RWPE1 (cell line): ENCODE measurements at regions not wholly inside any gene's neighbourhood (a gene's known extent, or its start where the extent isn't known, plus 50 kb on each side); places are given as distances from the start of the nearest gene placed in this dataset.
A peak's percentile ranks its signal among the peaks of the same experiment; 100 is the strongest.
"Not testable (repeated sequence)": the region's sequence is repeated elsewhere in the genome, so short reads cannot be mapped to it uniquely, and the experiment has no call there.

Source experiments
- CTCF ChIA-PET: fragments of 350-600 bp; sonication (Branson Sonifier 250); formaldehyde crosslinking; extraction: SDS; loops from one replicate; lab custom pipeline; 2021; lab: Yijun Ruan, JAX
- POLR2A ChIA-PET: fragments of 400-600 bp; formaldehyde crosslinking; extraction: SDS; loops from one replicate; lab custom pipeline; 2020; ENCODE audit warnings: antibody characterized with exemption; ENCODE audit not compliant: low non-redundant PET; lab: Yijun Ruan, JAX
- DNase-seq: peaks from one replicate; pipeline ENCODE4 v3.0.0; 2012; ENCODE audit warnings: low spot score
- H3K27ac ChIP-seq: fragments of 450-650 bp; 2 replicates; pipeline ENCODE4 v1.5.1; 2017
- TF ChIP-seq, protein P1 (sequence below): fragments of 450-650 bp; conservative IDR thresholded peaks from 2 replicates; pipeline ENCODE4 v1.5.1; 2017; ENCODE audit warnings: low read depth, mild to moderate bottlenecking

GRCh38 chr11:38612701-38613100 lies 2014.7 kb upstream of the RAG2 start:
- ChIA-PET POLR2A (no interaction called here), CTCF (interaction anchor here (0.6 to 1.6 kb wide), 3 partner anchors 9 to 427 kb away, joined by 3 to 4 read pairs (median 4); no protein-coding TSS in a partner anchor)
- TF ChIP-seq, protein P1, sequence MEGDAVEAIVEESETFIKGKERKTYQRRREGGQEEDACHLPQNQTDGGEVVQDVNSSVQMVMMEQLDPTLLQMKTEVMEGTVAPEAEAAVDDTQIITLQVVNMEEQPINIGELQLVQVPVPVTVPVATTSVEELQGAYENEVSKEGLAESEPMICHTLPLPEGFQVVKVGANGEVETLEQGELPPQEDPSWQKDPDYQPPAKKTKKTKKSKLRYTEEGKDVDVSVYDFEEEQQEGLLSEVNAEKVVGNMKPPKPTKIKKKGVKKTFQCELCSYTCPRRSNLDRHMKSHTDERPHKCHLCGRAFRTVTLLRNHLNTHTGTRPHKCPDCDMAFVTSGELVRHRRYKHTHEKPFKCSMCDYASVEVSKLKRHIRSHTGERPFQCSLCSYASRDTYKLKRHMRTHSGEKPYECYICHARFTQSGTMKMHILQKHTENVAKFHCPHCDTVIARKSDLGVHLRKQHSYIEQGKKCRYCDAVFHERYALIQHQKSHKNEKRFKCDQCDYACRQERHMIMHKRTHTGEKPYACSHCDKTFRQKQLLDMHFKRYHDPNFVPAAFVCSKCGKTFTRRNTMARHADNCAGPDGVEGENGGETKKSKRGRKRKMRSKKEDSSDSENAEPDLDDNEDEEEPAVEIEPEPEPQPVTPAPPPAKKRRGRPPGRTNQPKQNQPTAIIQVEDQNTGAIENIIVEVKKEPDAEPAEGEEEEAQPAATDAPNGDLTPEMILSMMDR, result no peak

DNA sequence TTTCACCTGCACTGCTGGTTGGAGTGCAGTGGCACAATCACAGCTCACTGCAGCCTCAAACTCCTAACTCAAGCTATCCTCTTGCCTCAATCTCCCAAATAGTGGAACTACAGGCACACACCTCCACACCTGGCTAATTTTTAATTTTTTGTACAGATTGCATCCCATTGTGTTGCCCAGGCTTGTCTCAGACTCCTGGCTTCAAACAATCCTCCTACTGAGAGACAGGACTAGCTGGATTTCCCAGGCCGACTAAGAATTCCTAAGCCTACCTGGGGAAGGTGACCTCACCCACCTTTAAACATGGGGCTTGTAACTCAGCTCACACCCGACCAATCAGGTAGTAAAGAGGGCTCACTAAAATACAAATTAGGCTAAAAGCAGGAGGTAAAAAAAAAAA lies 2003.3 kb upstream of the RAG2 start:
- CTCF ChIA-PET, result interaction anchor here (0.6 kb wide), 1 partner anchor 28 kb away, joined by 3 read pairs; no protein-coding TSS in a partner anchor
- H3K27ac ChIP-seq, DNase-seq, POLR2A ChIA-PET: not testable (repeated sequence)

More at GRCh38 chr11:38612701-38613100, 2014.7 kb upstream of the RAG2 start:
- no peak overlapping the region for H3K27ac ChIP-seq
- no peak for DNase-seq

DNA sequence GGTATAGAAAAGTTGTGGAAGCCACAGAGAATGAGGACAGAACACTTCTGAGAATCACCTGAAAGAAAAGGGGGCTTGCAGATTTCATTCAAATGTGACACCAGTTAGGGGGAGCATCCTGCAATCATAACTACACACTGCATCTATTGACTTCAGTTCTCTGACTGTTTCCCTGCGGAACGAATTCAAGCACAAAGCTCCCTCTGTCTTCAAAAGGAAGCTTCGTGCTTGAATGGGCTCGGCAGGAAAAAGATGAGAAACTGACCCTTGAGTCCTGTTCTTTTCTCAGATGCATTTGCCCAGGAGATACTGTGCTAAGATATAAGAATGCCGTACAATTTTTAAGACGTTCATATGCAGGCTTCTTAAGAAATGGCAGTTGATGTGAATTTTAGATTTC lies 2000.4 kb upstream of the RAG2 start:
- ChIA-PET POLR2A (no interaction called here), CTCF (interaction anchor here (0.8 kb wide), 1 partner anchor 1299 kb away, joined by 4 read pairs; no protein-coding TSS in a partner anchor)
- DNase-seq, result no peak
- TF ChIP-seq, protein P1, result no peak
- H3K27ac ChIP-seq, result no peak overlapping the region

DNA sequence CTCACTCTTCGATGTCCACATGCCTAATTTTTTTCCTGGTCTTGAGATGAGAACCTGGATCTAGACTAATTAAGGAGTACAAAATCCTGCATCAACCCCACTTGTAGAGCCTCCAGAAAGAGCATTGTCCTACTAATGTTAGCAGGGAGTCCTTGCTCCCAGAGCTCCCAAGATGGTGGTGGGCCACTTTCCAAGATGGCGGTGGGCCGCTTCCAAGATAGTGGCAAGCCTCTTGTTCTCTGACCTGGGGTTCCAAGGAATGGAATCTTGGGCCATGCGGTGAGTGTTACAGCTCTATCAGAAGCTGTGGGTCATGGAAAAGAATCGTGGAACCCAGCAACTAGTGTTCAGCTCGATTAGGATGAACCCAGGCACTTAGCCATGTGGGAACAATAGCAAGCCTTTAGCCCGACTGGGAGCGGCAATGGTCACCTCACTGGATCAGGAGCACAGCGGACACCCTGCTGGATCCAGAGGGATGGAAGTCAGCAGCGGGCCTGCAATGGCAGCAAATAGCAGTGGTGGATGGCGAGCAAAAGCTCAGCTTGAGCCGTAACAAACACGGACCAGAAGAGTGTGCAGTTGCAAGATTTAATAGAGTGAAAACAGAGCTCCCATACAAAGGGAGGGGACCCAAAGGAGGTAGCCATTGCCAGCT lies 1997.5 kb upstream of the RAG2 start:
- H3K27ac ChIP-seq, DNase-seq, CTCF ChIA-PET, POLR2A ChIA-PET: not testable (repeated sequence)

DNA sequence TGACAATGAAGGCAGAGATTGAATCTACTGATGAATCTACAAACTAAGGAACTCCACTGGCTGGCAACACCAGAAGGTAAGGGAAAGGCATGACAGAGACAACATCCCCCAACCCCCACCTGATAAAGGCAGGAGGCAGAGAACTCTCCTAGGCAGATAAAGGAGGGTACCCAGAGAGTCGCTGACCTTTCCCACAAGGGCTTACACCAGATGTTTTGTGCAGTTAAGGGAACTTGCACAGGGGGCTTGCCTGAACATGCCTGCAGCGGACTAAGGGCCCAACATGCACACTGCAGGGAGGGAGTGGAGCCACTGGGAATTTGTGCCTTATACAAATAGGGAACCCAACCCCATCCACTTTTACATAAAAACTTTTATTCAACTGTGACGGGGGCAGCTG lies 1996.9 kb upstream of the RAG2 start:
- ChIA-PET POLR2A (no interaction called here), CTCF (interaction anchor here (0.6 kb wide), 1 partner anchor 12 kb away, joined by 3 read pairs; no protein-coding TSS in a partner anchor)
- no peak overlapping the region for H3K27ac ChIP-seq
- DNase-seq, result no peak
- TF ChIP-seq, protein P1, result no peak

DNA sequence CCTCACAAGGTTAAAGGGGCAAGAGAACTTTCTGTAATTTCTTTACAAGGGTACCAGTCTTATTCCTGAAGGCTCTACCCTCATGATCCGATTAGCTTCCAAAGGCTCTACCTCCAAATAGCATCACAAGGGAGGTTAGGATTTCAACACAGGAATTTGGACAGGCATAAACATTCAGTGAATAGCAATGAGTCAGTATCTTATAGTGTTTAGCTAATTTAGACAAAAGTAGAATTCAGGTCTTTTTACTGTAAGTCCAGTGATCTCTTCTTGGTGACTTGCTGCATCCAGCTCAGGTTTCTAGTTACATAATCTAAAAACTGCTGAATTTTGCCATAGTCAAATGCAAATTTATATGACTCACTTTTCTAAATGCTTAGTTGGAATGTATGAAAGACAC lies 1995.6 kb upstream of the RAG2 start:
- DNase-seq, result peak; percentile 6
- H3K27ac ChIP-seq, result no peak overlapping the region
- ChIA-PET CTCF (no interaction called here), POLR2A (no interaction called here)
- TF ChIP-seq, protein P1, result no peak

GRCh38 chr11:38582756-38583155 lies 1984.7 kb upstream of the RAG2 start:
- no peak overlapping the region for H3K27ac ChIP-seq
- TF ChIP-seq, protein P1, result no peak
- CTCF ChIA-PET, result interaction anchor here (0.6 to 0.7 kb wide), 2 partner anchors 12 to 122 kb away, joined by 3 read pairs; no protein-coding TSS in a partner anchor
- no peak for DNase-seq
- POLR2A ChIA-PET, result no interaction called here
